GM12874 (cell line): ENCODE measurements at regions not wholly inside any gene's neighbourhood (a gene's known extent, or its start where the extent isn't known, plus 50 kb on each side); places are given as distances from the start of the nearest gene placed in this dataset.

Experiments
- CTCF ChIP-seq: IDR thresholded peaks from 2 replicates; pipeline ENCODE4 v1.5.1; 2011; ENCODE audit warnings: low read depth, mild to moderate bottlenecking, control low read depth, low read length, moderate library complexity; ENCODE audit not compliant: insufficient read depth

DNA sequence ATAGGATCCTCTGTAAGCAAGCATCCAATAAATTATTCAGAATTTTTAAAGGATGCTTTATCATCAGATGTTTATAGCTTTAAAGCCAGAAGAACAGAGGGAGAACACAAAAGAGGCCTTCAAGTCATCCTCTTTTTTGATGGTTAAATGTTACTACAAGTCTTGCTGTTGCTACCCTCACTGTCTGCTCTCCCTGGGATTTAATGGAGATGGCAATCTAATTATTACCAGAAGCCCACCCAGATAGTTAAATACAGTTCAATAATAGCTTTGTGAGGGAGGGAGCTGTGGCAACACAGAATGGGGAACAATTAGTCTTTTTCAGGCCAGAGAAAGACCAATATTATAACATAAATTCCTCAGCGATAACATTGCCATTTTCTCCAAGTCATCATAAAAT is 87.0 kb upstream of the ACTBL2 start:
- no peak for TF ChIP-seq CTCF

DNA sequence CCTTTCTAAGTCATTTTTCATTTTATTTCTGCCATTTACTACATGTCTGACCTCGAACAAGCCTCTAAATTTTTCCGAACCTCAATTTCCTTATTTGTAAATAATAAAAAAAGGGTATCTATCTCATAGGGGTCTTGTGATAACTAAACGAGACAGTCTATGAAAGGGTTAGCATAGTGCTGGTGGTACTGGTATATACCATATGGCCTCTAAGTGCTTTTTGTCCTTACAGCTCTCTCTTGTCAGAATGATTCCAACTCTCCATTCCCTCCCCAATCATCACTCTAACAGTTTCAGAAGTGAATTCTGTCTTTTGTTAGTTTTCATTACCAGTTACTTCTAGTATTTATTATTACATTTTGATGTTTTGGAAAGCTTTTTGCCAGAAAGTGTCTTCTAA is 85.5 kb upstream of the ACTBL2 start:
- no peak for TF ChIP-seq CTCF

- no peak for TF ChIP-seq CTCF
These were observed 84.3 kb upstream of the ACTBL2 start for GRCh38 chr5:57566914-57567313.

DNA sequence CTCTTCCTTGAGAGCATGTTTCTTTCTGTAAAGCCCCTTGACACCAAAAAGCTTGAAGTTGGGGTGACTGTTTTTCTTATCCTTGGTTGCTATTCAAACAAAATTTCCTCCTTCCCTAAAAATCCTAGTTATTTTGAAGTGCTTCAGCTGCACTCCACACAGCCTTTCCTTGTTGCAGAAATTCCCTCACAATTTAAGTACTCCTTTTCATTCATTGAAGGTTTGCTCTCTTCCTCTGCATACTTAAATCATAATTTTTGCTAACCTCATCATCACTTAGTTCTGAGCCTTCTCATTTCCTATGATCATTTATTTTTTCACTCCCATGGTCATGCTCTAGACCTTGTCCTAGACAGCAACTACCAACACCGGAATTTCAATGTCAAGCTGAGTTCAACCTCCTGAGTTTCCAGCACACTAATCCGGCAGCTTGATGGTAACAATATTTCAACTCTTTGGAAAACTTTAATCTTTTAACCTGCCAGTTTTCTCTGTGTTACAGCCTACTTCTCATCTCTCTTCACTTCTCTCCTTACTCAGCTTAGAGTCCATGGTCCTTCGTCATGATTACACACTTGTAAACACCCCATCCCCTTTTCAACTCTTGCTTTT is 78.7 kb upstream of the ACTBL2 start:
- TF ChIP-seq CTCF, result no peak

DNA sequence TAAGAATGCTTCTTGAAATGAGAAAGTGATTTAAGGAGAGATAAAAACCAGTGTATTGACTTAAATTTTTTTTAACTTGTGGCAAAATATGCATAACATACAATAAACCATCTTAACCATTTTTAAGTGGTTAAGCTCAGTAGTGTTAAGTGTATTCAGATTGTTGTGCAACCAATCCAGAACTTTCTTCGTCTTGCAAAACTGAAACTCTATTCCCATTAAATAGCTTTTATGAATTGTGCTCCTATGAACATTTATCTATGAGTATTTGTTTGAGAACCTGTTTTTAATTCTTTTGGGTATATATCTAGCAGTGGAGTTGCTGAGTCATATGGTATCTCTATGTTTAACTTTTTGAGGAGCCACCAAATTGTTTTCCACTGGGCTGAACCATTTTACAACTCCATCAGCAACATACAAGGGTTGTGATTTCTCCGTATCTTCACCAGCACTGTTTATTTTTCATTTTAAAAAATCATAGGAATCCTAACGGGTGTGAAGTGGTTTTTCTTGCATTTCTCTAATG is 76.6 kb upstream of the ACTBL2 start:
- TF ChIP-seq CTCF, result no peak

GRCh38 chr5:57552033-57552432 is 69.4 kb upstream of the ACTBL2 start:
- TF ChIP-seq CTCF, result no peak

DNA sequence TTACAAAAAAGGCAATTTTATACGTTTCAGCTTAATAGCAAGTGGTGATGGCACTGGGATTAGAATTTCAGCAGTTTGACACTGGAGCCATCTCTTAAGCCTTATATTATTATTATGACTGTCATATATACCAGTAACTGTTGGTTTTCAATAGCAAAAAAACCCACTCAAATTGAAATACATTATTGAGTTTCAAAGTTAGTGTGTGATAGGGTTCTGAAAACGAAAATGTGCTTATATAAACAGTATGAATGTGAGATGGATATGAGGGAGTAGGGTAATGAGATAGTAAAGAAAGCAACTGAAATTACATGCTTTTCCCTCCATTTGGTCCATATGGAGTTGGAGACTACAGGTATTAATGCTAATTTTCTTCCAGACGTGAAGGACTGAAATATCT is 68.6 kb upstream of the ACTBL2 start:
- no peak for TF ChIP-seq CTCF
